ENCODE measurements at regions not wholly inside any gene's neighbourhood (a gene's known extent, or its start where the extent isn't known, plus 50 kb on each side); places are given as distances from the start of the nearest gene placed in this dataset.

DNA sequence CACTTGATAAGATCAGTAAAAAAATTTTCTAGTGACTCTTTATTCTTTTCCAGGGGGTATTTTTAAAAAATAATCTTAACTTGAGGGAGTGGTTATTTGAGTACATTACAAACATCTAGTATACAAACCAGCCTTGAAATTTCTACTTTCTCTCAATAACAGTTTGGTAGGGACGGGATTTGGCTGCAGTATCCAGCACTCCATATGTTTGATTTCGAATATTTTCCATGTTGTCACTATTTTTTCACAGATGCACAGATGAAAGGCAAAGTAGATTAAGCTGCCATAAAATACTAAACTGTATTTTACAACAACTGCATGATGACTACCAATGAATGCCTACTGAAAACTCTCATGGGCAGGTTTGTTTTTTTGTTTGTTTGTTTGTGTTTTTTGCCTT, 225.0 kb downstream of the COX7B2 start:
- DNase-seq, result no peak

DNA sequence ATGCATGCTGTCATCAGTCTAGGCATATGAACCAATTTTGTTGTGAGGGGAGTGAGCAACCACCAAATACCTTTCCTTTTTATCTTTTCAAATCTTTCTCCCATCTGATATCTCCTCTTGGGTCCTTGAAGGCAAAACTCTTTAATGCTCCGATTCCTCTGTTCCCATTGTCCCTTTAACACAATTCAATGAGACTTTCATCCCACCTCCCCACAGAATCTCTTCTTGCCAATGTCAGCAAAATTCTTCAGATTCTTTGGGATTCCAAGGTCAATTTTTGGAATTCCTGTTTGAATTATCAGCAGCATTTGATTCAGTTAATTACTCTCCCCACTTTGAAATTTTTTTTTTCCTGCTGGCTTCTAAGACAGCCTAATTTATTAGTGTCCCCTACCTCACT, 232.7 kb downstream of the COX7B2 start:
- no peak for DNase-seq

DNA sequence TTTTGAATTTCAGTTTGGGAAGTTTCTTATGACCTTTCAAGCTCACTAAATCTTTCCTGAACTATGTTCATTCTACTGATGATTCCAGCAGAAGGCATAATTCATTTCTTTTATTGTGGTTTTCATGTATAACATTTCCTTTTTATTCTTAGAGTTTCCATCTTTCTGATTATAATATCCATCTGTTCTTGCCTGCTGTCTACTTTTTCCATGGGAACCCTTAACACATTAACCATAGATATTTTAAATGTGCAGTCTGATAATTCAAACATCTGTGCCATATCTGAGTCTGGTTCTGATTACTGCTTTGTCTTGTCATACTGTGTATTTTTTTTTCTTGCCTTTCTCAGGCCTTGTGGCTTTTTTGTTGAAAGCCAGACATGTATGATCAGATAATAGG, 234.7 kb downstream of the COX7B2 start:
- DNase-seq, result no peak

DNA sequence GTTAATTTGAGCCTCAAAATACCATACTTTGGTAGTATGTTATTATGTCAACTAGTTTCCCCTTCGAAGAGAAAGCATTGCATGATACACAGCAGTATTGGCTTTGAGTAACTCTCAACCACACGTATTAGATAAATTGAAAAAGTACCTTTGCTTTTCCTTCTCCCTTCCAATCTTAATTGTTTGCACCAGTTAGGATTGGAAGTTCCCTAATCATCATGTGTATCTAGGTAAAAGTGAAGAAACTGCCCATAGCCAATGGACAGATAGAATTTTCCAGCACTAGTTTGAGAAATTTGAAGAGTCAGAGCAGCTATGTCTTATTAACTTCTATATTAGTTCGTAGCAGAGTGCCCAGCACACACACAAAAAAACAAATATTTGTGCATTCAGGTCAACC, 241.3 kb downstream of the COX7B2 start:
- no peak for DNase-seq

DNA sequence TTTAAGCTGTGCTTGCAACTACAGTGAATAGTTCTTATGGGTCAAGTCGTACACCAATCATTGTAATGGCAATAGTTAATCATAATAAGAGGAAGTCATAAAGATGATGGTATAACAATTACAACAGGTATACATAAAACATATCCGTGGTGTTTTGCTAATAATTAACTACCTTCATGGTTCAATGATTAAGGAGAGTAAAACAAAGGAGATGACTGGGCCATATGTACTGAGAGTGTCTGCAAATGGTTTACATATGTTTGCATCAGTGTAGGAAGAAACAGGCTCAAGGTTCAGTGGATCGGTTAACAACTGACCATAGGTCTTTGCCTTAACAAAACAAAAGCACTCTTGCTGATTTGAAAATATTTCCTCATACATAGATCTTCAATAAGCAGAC, 253.0 kb downstream of the COX7B2 start:
- DNase-seq, result no peak

DNA sequence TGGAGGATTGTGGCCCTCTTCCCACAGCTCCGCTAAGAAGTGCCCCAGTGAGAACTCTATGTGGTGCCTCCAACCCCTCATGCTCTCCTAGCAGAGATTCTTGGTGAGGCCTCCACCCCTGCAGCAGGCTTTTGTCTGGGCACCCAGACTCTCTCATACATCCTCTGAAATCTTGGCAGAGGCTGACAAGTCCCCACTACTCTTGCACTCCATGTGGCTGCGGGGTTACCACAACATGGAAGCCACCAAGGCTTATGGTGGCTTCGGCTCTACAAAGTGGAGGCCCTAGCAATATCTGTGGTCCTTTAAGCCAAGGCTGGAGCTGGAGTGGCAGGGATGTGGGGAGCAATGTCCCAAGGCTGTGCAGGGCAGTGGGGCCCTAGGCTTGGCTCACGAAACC, 255.2 kb downstream of the COX7B2 start:
- no peak for DNase-seq

DNA sequence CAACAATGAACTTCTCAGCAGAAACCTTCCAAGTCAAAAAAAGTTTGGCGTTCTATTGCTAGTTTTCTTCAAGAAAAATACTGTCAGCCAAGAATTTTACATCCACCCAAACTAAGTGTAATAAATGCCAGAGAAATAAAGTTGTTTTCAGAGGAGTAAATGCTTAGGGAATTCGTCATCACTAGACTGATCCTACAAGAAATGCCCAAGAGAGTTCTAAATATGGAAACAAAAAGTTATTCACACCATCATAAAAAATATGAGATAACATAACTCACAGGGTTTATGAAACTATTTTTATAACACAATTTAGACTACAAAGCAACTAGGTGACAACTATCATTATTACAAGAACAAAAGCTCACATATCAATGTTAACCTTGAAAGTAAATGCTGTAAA, 259.5 kb upstream of the GABRA2 start:
- no peak for DNase-seq

DNA sequence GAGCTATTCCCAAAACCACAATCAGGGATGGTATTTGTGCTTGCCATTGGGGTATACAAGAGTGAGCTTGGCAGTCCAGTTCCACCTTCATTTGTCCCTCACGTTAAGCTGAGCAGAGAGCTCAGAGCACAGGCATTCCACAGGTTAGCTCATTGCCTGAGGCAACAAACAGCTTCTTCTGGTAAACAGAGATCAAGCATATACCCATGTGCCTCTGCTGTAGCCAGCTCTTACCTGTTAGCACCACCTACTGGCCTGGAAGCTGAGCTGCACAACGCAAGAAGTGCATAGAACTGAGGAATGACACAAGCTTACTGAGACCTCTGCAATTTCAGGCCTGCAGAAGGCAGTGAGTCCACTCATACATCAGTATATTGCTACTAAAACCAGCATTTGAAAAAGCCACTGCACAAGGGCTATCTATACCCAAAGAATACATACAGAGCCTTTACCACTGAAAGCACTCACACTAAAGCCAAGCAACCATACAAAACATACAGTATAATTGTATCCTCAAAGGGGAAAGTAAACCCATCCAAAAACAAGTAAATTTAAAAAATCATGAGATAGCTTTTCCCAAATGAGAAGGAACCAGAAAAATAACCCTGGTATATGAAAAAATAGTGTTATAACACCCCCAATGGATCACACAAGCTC, 258.3 kb upstream of the GABRA2 start:
- DNase-seq, result peak in 1 of 56 donors; percentile 0

DNA sequence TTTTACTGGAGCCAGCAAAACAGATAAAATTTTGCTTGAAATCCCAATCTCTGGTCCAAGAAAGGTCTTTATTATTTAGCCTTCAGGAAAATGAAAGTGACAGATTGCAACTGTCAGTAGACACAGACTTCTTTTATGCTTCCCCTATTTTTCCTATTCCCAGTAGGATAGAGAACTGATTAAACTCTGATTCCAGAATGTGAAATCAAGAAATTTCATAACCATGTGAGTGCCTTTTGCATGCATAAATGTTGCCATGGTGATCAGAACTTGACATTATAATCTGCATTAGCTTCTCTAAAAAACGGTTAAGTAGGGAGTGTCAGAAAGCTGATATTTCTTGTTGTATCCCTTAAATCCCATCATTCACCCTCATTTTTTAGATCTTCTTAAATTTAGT, 255.2 kb upstream of the GABRA2 start:
- DNase-seq, result no peak

Measured in nucleus accumbens (tissue), 56 donors.